NCI-H82 treated with DMSO at 0.1 percent for 48 hours (cell line): ENCODE measurements at regions not wholly inside any gene's neighbourhood (a gene's known extent, or its start where the extent isn't known, plus 50 kb on each side); places are given as distances from the start of the nearest gene placed in this dataset.
"Not testable (repeated sequence)": the region's sequence is repeated elsewhere in the genome, so short reads cannot be mapped to it uniquely, and the experiment has no call there.

Experiments
- DNase-seq: peaks from one replicate; lab custom pipeline; 2025; ENCODE audit not compliant: unreplicated experiment; lab: John Stamatoyannopoulos, UW

GRCh38 chr4:153877898-153878297 lies 89.0 kb upstream of the SFRP2 start:
- DNase-seq, result no peak

GRCh38 chr4:153873741-153874140 lies 84.9 kb upstream of the SFRP2 start:
- no peak for DNase-seq

- not testable (repeated sequence) for DNase-seq
Measured at GRCh38 chr4:153866766-153867165, 77.9 kb upstream of the SFRP2 start.

- DNase-seq, result no peak
Measured at GRCh38 chr4:153852501-153852900, 63.6 kb upstream of the SFRP2 start.

DNA sequence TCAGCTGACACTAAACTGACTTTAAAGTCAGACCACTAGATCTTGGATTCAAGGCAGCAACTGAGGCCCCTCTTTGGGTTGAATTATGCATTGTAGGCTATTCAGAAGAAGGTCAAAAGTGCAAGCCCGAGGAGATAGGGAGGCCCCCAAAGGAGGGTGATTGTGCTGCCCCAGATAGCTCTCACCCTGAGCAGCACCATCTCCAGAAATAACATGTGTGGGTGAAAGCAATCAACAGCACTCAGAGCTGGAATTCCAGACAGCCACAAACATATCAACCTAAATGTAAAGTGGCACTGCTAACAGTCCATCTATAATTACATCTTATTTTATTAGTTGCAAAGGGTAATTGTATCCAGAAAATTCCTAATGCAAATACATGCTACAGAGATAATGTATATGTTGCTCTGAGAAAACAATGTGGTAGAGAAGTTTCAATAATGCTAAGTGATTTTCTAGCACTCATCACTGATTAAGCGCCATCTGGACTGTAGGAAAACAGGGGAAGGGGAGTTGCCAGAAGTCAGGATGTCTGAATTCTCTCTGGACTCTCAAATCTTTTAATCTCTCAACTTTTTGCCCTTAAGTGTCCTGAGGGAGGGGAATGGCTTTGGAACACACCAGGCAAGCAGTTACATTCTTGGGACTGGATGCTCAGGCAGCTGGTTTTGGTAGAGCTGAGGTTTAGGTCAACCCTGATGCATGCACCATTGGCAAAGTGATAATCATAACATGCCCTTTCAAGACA lies 61.8 kb upstream of the SFRP2 start:
- DNase-seq, result peak; percentile 94

DNA sequence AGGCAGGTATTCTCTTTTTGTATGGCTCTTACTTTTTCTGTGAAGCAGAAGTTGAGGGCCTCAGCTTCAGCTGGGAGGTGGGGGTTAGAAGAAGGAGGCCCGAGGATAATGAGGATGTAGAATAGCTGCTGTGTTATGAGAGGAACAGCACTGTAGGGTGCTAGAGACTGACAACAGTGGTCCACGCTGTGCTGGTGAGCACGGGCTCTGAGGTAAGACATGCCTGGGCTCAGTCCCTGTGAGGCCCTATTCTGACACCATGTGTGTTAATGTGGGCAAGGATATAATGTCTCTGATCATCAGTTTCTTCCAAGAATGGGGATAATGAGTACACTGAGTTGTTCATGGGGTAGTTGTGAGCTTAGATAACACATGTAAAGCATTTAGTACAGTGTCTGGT lies 55.3 kb upstream of the SFRP2 start:
- no peak for DNase-seq
